HG03520 (cell line): ENCODE measurements at regions not wholly inside any gene's neighbourhood (a gene's known extent, or its start where the extent isn't known, plus 50 kb on each side); places are given as distances from the start of the nearest gene placed in this dataset.
"Not testable (repeated sequence)": the region's sequence is repeated elsewhere in the genome, so short reads cannot be mapped to it uniquely, and the experiment has no call there.

Experiments used
- ATAC-seq: cut with Tn5 transposase; IDR thresholded peaks from one replicate; pipeline ENCODE4 v1.9.1; 2021; ENCODE audit warnings: mild to moderate bottlenecking, moderate library complexity; ENCODE audit not compliant: unreplicated experiment

GRCh38 chr6:44037847-44038542 is 89.3 kb downstream of the MRPL14 start:
- no peak for ATAC-seq

GRCh38 chr6:44037276-44037675 is 90.0 kb downstream of the MRPL14 start:
- ATAC-seq: not testable (repeated sequence)

DNA sequence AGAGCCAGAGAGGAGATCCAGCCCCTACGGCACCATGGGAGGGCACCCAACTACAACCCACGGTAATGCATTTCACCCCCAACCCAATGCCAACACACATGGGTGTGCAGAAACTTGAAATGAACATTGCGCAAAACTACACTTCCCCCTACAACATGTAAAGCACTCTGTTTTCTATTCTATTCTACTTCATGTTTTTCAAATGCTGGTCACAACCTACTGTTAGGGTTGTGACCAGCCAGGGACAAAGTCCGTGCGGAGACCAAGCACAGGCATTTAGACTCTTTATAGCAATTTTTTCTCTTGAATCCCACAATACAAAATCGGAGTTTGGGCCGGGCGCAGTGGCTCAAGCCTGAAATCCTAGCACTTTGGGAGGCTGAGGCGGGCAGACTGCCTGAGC is 90.6 kb downstream of the MRPL14 start:
- no peak for ATAC-seq

GRCh38 chr6:44036196-44036595 is 91.1 kb downstream of the MRPL14 start:
- ATAC-seq: no peak

GRCh38 chr6:44035621-44036020 is 91.6 kb downstream of the MRPL14 start:
- ATAC-seq: no peak

GRCh38 chr6:44034931-44035345 is 92.3 kb downstream of the MRPL14 start:
- ATAC-seq: no peak

- no peak for ATAC-seq
Measured at GRCh38 chr6:44034391-44034861, 92.8 kb downstream of the MRPL14 start.

DNA sequence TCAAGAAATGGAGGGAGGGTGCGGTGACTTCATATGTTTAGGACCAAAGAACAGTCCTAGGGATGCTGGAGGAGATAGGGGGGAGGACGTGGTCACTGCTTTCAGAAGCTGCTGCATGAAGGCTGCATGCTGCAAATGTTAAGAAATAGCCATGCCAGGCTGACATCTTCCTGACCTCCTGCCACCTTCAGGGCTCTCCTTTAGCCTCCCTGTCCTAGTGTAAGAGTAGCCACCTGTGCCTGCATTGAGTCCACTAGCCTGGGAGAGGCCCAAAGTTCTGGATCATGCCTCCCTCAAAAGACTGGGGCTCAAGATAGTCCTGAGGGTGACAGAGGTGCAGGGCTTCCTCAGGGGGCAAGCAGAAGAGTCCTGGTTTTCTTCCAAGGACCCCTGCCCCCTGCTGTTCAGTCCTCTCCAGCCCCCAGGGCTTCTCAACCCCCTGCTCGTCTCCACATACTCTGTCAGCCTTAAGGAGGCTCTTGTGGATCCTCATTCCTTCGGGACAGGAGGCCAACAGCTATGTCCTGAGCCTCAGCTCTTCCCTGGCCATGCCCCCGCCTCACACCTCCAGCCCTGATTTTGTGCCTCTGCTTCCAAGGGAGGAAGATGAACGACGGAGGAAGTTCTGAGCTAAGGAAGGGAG is 96.3 kb downstream of the MRPL14 start:
- no peak for ATAC-seq

DNA sequence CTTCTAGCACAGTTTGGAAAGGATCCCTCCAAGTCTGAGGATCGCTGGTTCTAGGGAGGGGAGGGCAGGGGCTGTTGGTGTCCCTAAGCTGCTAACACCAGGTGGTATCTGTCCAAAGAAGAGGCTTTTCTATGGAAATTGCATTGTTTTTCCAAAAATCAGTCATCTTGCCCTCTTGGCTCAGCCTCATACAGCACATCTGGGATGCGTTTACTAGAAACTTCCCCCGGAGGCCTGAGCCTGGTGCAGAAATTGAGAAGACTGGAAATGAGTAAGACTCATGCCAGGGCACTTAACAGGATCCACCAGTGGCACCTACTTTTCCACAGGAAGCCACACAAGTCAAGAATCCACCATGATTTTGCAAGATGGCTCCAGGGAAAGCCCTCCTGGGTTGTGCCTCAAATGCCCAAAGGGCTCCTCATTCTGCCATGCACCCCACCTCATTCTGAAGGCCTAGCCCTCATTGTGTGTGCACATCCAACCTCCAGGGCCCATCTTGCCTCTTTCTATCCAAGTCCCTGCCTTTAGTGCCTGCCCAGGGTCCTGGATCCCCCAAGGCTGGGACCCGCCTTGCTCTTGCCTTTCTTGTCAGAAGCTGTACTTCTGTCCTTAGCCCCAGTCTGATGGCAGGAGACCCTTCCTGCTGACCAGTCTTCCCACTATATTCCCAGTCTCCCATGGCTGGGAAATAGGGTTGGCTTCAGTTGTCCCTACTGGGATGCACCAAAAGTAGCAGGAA is 97.6 kb downstream of the MRPL14 start:
- no peak for ATAC-seq

GRCh38 chr6:44028789-44029310 is 98.4 kb downstream of the MRPL14 start:
- ATAC-seq: no peak

GRCh38 chr6:44025226-44025625 is 102.0 kb downstream of the MRPL14 start:
- no peak for ATAC-seq

DNA sequence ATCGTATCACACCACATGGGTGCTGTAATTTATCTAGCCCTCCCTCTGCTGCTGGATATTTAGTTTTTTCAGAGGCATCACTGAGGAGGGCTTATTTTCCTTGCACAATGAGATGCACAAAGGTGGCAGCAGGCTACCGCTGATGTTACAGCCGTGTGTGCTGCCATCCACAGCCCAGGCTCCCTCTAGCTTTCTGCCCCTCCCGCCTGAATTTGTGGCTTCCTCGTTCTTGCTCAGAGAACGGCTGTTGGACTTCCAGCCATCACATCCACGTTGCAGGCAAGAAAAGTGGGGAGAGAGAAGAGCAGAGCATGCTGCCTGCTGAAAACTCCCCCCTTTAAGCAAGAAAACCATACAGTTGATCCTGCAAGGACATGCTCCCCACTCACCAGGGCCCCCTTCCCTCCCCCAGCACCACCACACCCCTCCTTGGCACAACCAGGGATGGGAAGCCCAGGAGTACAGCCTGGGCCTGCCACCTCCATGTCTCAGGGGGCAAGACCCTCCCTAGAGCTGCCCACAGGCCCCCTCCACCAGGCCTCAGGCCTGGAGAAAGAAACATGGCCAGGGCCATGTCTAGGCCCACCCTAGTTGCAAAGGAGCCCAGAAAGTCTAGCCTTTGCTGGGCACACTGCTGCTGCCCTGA is 102.6 kb downstream of the MRPL14 start:
- ATAC-seq: no peak

DNA sequence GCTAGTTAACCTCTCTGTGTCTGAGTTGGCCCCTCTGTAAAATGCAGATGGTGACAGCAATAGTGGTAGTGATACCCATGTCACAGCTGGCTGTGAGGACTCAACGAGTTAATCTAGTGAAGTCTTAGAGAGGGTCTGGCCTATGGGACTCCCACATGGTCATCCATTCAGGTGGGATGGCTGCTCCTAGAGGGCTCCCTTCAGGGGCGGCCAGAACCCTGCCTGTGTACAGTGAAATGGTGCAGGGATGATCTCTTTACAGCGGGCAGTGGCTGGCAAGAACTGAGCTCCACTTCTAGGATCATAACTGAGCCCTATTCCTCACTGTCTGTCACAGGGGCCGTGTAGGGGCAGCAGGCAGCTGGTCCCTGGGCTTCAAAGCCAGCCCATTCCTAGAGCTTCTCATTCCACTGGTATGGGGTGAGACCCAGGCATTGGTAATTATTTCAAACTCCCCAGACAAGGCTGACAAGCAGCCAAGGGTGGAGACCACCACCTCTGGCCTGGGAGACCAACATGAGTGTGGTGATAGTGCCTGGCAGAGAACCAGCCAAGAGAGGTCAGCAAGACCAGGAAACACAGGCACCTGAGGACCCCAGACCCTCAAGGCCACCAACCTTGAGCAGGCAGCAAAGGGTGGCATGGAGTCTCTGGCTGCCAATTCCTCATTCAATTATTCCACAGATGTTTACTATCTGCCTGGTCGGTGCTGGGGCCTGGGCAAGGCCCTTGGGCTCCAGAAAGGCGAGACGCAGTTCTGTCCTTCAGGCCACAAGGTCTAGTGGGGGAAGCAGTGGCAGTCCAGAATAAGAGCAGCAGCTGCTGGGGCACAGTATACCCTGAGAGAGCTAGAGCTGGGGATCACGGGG is 103.4 kb downstream of the MRPL14 start:
- ATAC-seq: no peak

GRCh38 chr6:44022671-44023352 is 104.4 kb downstream of the MRPL14 start:
- ATAC-seq: no peak

DNA sequence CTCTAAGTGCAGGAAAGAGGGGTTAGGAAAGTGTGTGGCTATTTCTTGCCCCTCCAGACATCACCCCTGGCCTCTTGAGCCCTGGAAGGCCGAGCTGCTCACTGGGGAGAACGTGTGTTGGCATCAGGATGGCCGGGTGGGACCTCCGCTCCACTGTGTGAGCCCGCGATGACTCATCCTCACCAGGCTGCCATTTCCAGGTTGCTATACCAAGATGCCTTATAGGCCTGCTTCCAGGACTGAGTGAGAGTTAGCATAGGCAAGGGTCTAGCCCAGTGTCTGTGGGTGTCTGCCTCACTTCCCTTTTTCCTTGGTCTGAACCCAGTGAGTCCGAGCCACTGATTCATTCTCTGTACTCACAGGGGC is 105.0 kb downstream of the MRPL14 start:
- no peak for ATAC-seq

DNA sequence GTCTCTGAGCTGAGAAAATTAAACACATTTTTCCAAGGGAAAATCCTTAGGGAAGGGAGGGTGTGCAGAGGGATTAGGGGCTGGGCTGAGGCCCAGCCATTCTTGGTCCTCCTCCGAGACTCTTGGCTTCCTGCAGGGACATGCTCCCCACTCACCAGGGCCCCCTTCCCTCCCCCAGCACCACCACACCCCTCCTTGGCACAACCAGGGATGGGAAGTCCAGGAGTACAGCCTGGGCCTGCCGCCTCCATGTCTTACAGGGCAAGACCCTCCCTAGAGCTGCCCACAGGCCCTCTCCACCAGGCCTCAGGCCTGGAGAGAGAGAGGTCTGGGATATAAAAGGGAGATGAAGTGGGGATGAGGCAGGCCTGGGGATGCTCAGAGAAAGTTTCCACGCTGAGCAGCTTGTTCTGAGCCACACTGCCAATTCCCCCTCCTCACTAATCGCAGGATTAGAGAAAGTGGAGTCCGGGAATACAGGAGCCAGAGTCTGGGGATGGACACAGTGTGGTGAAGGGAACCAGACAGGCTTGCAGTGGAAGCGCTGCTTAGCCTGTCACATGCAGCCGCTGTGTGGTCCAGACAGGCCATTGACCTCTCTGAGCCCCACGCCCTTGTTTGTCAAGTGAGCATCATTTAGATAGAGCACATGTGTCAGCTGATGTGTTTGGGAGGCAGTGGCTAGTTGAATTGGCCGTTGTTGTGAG is 105.5 kb downstream of the MRPL14 start:
- no peak for ATAC-seq

- ATAC-seq: no peak
Measured at GRCh38 chr6:44020664-44021425, 106.4 kb downstream of the MRPL14 start.

DNA sequence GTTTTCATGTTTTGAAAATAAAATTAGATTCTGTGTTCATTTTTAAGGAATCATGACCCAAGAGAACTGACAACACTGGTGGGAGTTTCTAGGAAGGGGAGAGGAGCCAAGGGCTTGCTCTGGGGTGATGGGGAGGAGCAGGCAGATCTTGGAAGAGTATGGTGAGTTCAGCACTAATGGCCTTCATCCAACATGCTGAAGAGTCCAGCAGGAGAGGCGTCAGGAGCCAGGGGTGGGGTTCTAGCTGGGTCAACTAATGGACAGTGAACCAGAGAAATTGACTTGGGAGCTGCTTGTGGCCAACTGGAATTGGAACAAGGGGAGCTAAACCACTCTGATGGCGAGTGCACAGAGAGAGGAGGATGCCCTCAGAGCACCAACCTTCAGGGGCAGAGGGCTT is 107.1 kb downstream of the MRPL14 start:
- ATAC-seq: no peak
